ENCODE measurements at regions not wholly inside any gene's neighbourhood (a gene's known extent, or its start where the extent isn't known, plus 50 kb on each side); places are given as distances from the start of the nearest gene placed in this dataset.
"Not testable (repeated sequence)": the region's sequence is repeated elsewhere in the genome, so short reads cannot be mapped to it uniquely, and the experiment has no call there.

GRCh38 chr2:220811115-220811514, 761.0 kb downstream of the EPHA4 start:
- Mint-ChIP-seq H3K36me3 (no peaks in the 10 kb centered on the region), H3K4me1 (ENCODE audit: unreplicated experiment) (no peaks in the 10 kb centered on the region), H3K27me3 (no peaks in the 10 kb centered on the region), H3K27ac (no peak overlapping the region), H3K9me3 (no peaks in the 10 kb centered on the region), H3K4me3 (no peak overlapping the region)
- TF ChIP-seq, protein P1, sequence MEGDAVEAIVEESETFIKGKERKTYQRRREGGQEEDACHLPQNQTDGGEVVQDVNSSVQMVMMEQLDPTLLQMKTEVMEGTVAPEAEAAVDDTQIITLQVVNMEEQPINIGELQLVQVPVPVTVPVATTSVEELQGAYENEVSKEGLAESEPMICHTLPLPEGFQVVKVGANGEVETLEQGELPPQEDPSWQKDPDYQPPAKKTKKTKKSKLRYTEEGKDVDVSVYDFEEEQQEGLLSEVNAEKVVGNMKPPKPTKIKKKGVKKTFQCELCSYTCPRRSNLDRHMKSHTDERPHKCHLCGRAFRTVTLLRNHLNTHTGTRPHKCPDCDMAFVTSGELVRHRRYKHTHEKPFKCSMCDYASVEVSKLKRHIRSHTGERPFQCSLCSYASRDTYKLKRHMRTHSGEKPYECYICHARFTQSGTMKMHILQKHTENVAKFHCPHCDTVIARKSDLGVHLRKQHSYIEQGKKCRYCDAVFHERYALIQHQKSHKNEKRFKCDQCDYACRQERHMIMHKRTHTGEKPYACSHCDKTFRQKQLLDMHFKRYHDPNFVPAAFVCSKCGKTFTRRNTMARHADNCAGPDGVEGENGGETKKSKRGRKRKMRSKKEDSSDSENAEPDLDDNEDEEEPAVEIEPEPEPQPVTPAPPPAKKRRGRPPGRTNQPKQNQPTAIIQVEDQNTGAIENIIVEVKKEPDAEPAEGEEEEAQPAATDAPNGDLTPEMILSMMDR (conservative IDR thresholded peaks at IDR 0.05) = no peak
- no peak for DNase-seq (ENCODE audit: extremely low spot score, unreplicated experiment)

GRCh38 chr2:220811952-220812570, 760.0 kb downstream of the EPHA4 start:
- Mint-ChIP-seq H3K27ac (no peak overlapping the region), H3K27me3 (no peaks in the 10 kb centered on the region), H3K4me3 (no peak overlapping the region), H3K9me3 (no peaks in the 10 kb centered on the region), H3K4me1 (ENCODE audit: unreplicated experiment) (no peaks in the 10 kb centered on the region), H3K36me3 (no peaks in the 10 kb centered on the region)
- DNase-seq (ENCODE audit: extremely low spot score, unreplicated experiment) = no peak
- TF ChIP-seq, protein P1 (conservative IDR thresholded peaks at IDR 0.05) = no peak

DNA sequence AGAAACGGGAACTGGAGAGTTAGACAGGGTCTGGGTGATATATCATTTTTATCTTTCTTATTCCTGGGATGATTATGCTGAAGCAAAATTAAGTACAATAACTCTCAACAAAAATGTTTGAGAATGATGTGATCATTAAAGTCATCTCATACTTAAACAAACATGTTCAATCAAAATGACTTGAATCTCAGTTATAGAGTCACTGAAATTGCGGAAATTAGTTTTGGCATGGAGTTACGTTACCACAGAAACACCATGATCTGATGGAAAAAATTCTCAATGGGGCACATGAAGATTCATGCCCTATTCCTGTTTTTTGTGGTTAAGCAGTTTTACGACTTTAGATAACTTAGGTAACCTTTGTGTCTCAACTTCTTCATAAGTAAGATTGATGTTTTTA, 757.7 kb downstream of the EPHA4 start:
- TF ChIP-seq, protein P1 (conservative IDR thresholded peaks at IDR 0.05) = no peak
- Mint-ChIP-seq H3K4me1 (ENCODE audit: unreplicated experiment) (no peaks in the 10 kb centered on the region), H3K9me3 (peaks cover 9% of the 10 kb centered on the region), H3K36me3 (no peaks in the 10 kb centered on the region), H3K27ac (no peak overlapping the region), H3K4me3 (no peak overlapping the region), H3K27me3 (no peaks in the 10 kb centered on the region)
- DNase-seq (ENCODE audit: extremely low spot score, unreplicated experiment) = no peak

DNA sequence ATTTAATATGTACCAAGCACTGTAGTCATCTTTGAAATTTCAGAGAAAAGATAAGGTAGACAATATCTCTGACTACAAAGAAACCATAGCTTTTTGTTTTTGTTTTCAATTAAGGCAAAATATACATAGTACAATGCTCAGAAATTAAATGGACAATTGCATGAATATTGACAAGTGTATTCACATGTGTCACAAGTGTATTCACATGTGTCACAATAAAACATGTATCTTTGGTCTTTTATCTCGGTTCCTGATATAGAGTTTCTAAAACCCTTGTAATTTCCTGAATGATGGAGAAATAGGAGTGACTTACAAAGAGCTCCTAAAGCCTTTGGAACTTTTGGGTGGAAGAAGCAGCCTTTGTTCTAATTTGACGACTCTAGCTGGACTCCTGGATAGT, 756.4 kb downstream of the EPHA4 start:
- H3K4me1 Mint-ChIP-seq (ENCODE audit: unreplicated experiment) = no peaks in the 10 kb centered on the region
- no peak for DNase-seq (ENCODE audit: extremely low spot score, unreplicated experiment)
- H3K27me3 Mint-ChIP-seq = no peaks in the 10 kb centered on the region
- TF ChIP-seq, protein P1 (conservative IDR thresholded peaks at IDR 0.05) = no peak
- H3K9me3 Mint-ChIP-seq = peaks cover 9% of the 10 kb centered on the region
- H3K4me3 Mint-ChIP-seq = no peak overlapping the region
- H3K27ac Mint-ChIP-seq = no peak overlapping the region
- no peaks in the 10 kb centered on the region for H3K36me3 Mint-ChIP-seq

DNA sequence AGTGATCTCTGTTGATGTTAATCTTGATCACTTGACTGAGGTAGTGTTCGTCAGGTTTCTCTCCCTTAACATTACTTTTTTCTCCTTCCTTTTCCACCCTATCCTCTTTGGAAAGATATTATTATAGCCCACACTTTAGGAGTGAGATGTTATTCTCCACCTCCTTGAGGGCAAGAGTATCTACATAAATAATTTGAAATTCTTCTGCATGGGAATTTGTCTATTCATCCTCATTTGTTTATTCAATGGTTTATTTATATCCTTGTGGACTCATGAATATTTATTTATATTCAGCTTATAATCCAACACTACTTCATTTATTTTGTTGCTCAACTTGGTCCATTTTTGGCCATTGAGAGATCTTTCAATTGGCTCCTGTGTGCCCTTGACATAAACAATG, 750.4 kb downstream of the EPHA4 start:
- TF ChIP-seq, protein P1 (conservative IDR thresholded peaks at IDR 0.05) = no peak
- peaks cover 11% of the 10 kb centered on the region for H3K27me3 Mint-ChIP-seq
- H3K9me3 Mint-ChIP-seq = peaks cover 9% of the 10 kb centered on the region
- no peak overlapping the region for H3K27ac Mint-ChIP-seq
- H3K4me3 Mint-ChIP-seq = no peak overlapping the region
- H3K36me3 Mint-ChIP-seq = no peaks in the 10 kb centered on the region
- H3K4me1 Mint-ChIP-seq (ENCODE audit: unreplicated experiment) = no peaks in the 10 kb centered on the region
- DNase-seq (ENCODE audit: extremely low spot score, unreplicated experiment) = no peak

GRCh38 chr2:220823590-220823989, 748.5 kb downstream of the EPHA4 start:
- H3K9me3 Mint-ChIP-seq; H3K27ac Mint-ChIP-seq; H3K4me3 Mint-ChIP-seq; H3K4me1 Mint-ChIP-seq (ENCODE audit: unreplicated experiment); H3K36me3 Mint-ChIP-seq; DNase-seq (ENCODE audit: extremely low spot score, unreplicated experiment): not testable (repeated sequence)
- peaks cover 11% of the 10 kb centered on the region for H3K27me3 Mint-ChIP-seq
